HG02571 (cell line): ENCODE measurements at regions not wholly inside any gene's neighbourhood (a gene's known extent, or its start where the extent isn't known, plus 50 kb on each side); places are given as distances from the start of the nearest gene placed in this dataset.

ENCODE experiments used
- ATAC-seq: cut with Tn5 transposase; IDR thresholded peaks from one replicate; pipeline ENCODE4 v1.9.1; 2021; ENCODE audit warnings: mild to moderate bottlenecking, moderate library complexity; ENCODE audit not compliant: unreplicated experiment

GRCh38 chr17:68706356-68706920 is 105.3 kb upstream of the FAM20A start:
- ATAC-seq, result no peak

- ATAC-seq, result no peak
Observed at GRCh38 chr17:68705714-68706076, 104.5 kb upstream of the FAM20A start.

GRCh38 chr17:68704871-68705713 is 103.9 kb upstream of the FAM20A start:
- no peak for ATAC-seq

GRCh38 chr17:68701046-68701445 is 99.9 kb upstream of the FAM20A start:
- no peak for ATAC-seq

- no peak for ATAC-seq
Observed at GRCh38 chr17:68700421-68700820, 99.3 kb upstream of the FAM20A start.

GRCh38 chr17:68699936-68700335 is 98.8 kb upstream of the FAM20A start:
- ATAC-seq, result no peak

GRCh38 chr17:68698746-68699145 is 97.6 kb upstream of the FAM20A start:
- ATAC-seq, result no peak

- no peak for ATAC-seq
Observed at GRCh38 chr17:68697850-68698361, 96.7 kb upstream of the FAM20A start.

GRCh38 chr17:68695659-68696058 is 94.5 kb upstream of the FAM20A start:
- no peak for ATAC-seq

GRCh38 chr17:68694791-68695485 is 93.8 kb upstream of the FAM20A start:
- no peak for ATAC-seq

- ATAC-seq, result no peak
Observed at GRCh38 chr17:68693896-68694295, 92.7 kb upstream of the FAM20A start.

GRCh38 chr17:68693466-68693865 is 92.3 kb upstream of the FAM20A start:
- ATAC-seq, result no peak

- no peak for ATAC-seq
Observed at GRCh38 chr17:68686108-68686988, 85.2 kb upstream of the FAM20A start.

- ATAC-seq, result no peak
Observed at GRCh38 chr17:68684949-68685357, 83.8 kb upstream of the FAM20A start.

- ATAC-seq, result no peak
Observed at GRCh38 chr17:68682903-68683302, 81.7 kb upstream of the FAM20A start.

GRCh38 chr17:68679882-68680281 is 78.7 kb upstream of the FAM20A start:
- ATAC-seq, result no peak

- no peak for ATAC-seq
Observed at GRCh38 chr17:68676856-68677255, 75.7 kb upstream of the FAM20A start.

GRCh38 chr17:68675723-68676122 is 74.6 kb upstream of the FAM20A start:
- ATAC-seq, result no peak

GRCh38 chr17:68674029-68674925 is 73.1 kb upstream of the FAM20A start:
- ATAC-seq, result no peak
